WI38 (cell line): ENCODE measurements at regions not wholly inside any gene's neighbourhood (a gene's known extent, or its start where the extent isn't known, plus 50 kb on each side); places are given as distances from the start of the nearest gene placed in this dataset.
A peak's percentile ranks its signal among the peaks of the same experiment; 100 is the strongest.

ENCODE experiments used
- H3K4me3 ChIP-seq: 2 replicates; pipeline ENCODE4 v1.5.1; 2011; ENCODE audit warnings: low read depth, mild to moderate bottlenecking, control low read depth, low read length
- CTCF ChIP-seq: IDR thresholded peaks from 2 replicates; pipeline ENCODE4 v1.5.1; 2012; ENCODE audit warnings: low read depth, mild to moderate bottlenecking, control low read depth, low read length

- peak; percentile 78 for TF ChIP-seq CTCF
- H3K4me3 ChIP-seq: no peak overlapping the region
These were observed 143.8 kb downstream of the UNC5CL start for GRCh38 chr6:40894962-40895799.

GRCh38 chr6:40893021-40893420 is 146.0 kb downstream of the UNC5CL start:
- no peak overlapping the region for H3K4me3 ChIP-seq
- no peak for TF ChIP-seq CTCF

GRCh38 chr6:40892223-40892622 is 146.8 kb downstream of the UNC5CL start:
- no peak overlapping the region for H3K4me3 ChIP-seq
- no peak for TF ChIP-seq CTCF

- TF ChIP-seq CTCF: no peak
- no peak overlapping the region for H3K4me3 ChIP-seq
These were observed 147.3 kb downstream of the UNC5CL start for GRCh38 chr6:40891686-40892085.

GRCh38 chr6:40891131-40891530 is 147.9 kb downstream of the UNC5CL start:
- no peak for TF ChIP-seq CTCF
- no peak overlapping the region for H3K4me3 ChIP-seq

- TF ChIP-seq CTCF: no peak
- no peak overlapping the region for H3K4me3 ChIP-seq
These were observed 149.7 kb downstream of the UNC5CL start for GRCh38 chr6:40889137-40889832.

- no peak overlapping the region for H3K4me3 ChIP-seq
- no peak for TF ChIP-seq CTCF
These were observed 150.5 kb downstream of the UNC5CL start for GRCh38 chr6:40888456-40888990.
